ENCODE measurements at regions not wholly inside any gene's neighbourhood (a gene's known extent, or its start where the extent isn't known, plus 50 kb on each side); places are given as distances from the start of the nearest gene placed in this dataset.

- TF ChIP-seq SP1 (IDR thresholded peaks at IDR 0.05; ENCODE audit: low read depth, low read length) (no peak), MAX (IDR thresholded peaks at IDR 0.05) (no peak), BRCA1 (IDR thresholded peaks at IDR 0.05; ENCODE audit: low read depth, low read length) (no peak), CREB1 (IDR thresholded peaks at IDR 0.05) (no peak), ATF3 (IDR thresholded peaks at IDR 0.05; ENCODE audit: insufficient read depth, low read depth, low read length) (no peak), MAFK (IDR thresholded peaks at IDR 0.05; ENCODE audit: low read depth, low read length) (no peak), CBX5 (IDR thresholded peaks at IDR 0.05; ENCODE audit: low read depth, low read length) (no peak)
Observed at GRCh38 chr11:19433367-19433766, 192.6 kb upstream of the E2F8 start (continued).
